Left cardiac atrium (tissue), 4 donors: ENCODE measurements at regions not wholly inside any gene's neighbourhood (a gene's known extent, or its start where the extent isn't known, plus 50 kb on each side); places are given as distances from the start of the nearest gene placed in this dataset.

Source experiments
- ATAC-seq, 2 donors: fragments of 200-7000 bp; cut with Tn5 transposase; one replicate each; pipeline ENCODE4 v1.9.1; 2020; ENCODE audit warnings: mild to moderate bottlenecking in 2 of 2, moderate library complexity in 2 of 2
- DNase-seq: peaks from one replicate; pipeline ENCODE4 v3.0.0-alpha.2; 2020
- intact Hi-C, 2 donors: fragments of 100-400 bp; cut with DNase I; formaldehyde crosslinking; loops; one replicate each; pipeline versions ENCODE4 v1.14.1 to v1.15.1; 2022 to 2023
- donor health status: DM: no; HTN: yes; CAD: no.
- donor health status: DM: no; HTN: yes; CAD: no; lungs with severe emphysema.
- donor health status: DM: yes; HTN: yes; CAD: no.
- donor health status: Dilated cardiomyopathy.

GRCh38 chr7:31190906-31191305 lies 138.8 kb downstream of the ADCYAP1R1 start:
- no peak for DNase-seq
- ATAC-seq = no peak
- intact Hi-C loops = loop anchor here in 1 of 2 donors (5.0 kb wide), 1 partner anchor 441 kb away; no protein-coding TSS in a partner anchor

- DNase-seq (no peak), ATAC-seq (no peak)
- intact Hi-C loops = no loop called here
Measured at GRCh38 chr7:31186202-31186601, 134.1 kb downstream of the ADCYAP1R1 start.

GRCh38 chr7:31175672-31176071 lies 123.6 kb downstream of the ADCYAP1R1 start:
- intact Hi-C loops = no loop called here
- no peak for DNase-seq

GRCh38 chr7:31171984-31172383 lies 119.9 kb downstream of the ADCYAP1R1 start:
- intact Hi-C loops = no loop called here
- ATAC-seq (no peak), DNase-seq (no peak)

More at GRCh38 chr7:31175672-31176071, 123.6 kb downstream of the ADCYAP1R1 start:
- ATAC-seq = no peak

GRCh38 chr7:31171216-31171785 lies 119.2 kb downstream of the ADCYAP1R1 start:
- intact Hi-C loops = no loop called here

More at GRCh38 chr7:31171216-31171785, 119.2 kb downstream of the ADCYAP1R1 start:
- ATAC-seq (no peak), DNase-seq (no peak)
